Retinal pigment epithelial cell (primary cell): ENCODE measurements at regions not wholly inside any gene's neighbourhood (a gene's known extent, or its start where the extent isn't known, plus 50 kb on each side); places are given as distances from the start of the nearest gene placed in this dataset.
A peak's percentile ranks its signal among the peaks of the same experiment; 100 is the strongest.
"Not testable (repeated sequence)": the region's sequence is repeated elsewhere in the genome, so short reads cannot be mapped to it uniquely, and the experiment has no call there.

Experiments used
- DNase-seq: peaks from one replicate; pipeline ENCODE4 v3.0.0-alpha.2; 2010; ENCODE audit warnings: low read depth
- H3K4me3 ChIP-seq: 2 replicates; pipeline ENCODE4 v1.5.1; 2011; ENCODE audit warnings: mild to moderate bottlenecking, low read length, control low read depth, moderate library complexity
- CTCF ChIP-seq: conservative IDR thresholded peaks from 2 replicates; pipeline ENCODE4 v1.5.1; 2011; ENCODE audit warnings: low read depth, low read length, control low read depth, inconsistent platforms

DNA sequence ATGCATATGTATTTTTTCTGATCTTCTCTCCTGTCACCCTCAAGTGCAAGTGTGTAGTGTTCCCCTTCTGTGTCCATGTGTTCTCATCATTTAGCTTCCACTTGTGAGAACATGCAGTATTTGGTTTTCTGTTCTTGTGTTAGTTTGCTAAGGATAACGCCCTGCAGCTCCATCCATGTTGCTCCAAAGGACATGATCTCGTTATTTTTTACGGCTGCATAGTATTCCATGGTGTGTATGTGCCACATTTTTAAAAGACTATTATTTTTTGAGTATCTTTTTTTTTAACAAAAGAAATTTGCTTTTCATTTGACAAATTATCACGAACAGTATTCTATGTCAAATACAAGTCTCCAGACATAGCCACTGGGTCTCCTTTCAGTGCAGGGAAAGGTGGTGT is 110.1 kb upstream of the ZNF746 start:
- no peak for TF ChIP-seq CTCF
- H3K4me3 ChIP-seq, result no peak overlapping the region
- DNase-seq, result no peak

- TF ChIP-seq CTCF, result no peak
- DNase-seq, result no peak
- H3K4me3 ChIP-seq, result no peak overlapping the region
Observed at GRCh38 chr7:149606826-149607225, 109.2 kb upstream of the ZNF746 start.

- no peak for TF ChIP-seq CTCF
- H3K4me3 ChIP-seq, result no peak overlapping the region
- DNase-seq, result no peak
Observed at GRCh38 chr7:149605696-149606095, 108.1 kb upstream of the ZNF746 start.

GRCh38 chr7:149604521-149604920 is 106.9 kb upstream of the ZNF746 start:
- DNase-seq, result no peak
- no peak overlapping the region for H3K4me3 ChIP-seq
- no peak for TF ChIP-seq CTCF

DNA sequence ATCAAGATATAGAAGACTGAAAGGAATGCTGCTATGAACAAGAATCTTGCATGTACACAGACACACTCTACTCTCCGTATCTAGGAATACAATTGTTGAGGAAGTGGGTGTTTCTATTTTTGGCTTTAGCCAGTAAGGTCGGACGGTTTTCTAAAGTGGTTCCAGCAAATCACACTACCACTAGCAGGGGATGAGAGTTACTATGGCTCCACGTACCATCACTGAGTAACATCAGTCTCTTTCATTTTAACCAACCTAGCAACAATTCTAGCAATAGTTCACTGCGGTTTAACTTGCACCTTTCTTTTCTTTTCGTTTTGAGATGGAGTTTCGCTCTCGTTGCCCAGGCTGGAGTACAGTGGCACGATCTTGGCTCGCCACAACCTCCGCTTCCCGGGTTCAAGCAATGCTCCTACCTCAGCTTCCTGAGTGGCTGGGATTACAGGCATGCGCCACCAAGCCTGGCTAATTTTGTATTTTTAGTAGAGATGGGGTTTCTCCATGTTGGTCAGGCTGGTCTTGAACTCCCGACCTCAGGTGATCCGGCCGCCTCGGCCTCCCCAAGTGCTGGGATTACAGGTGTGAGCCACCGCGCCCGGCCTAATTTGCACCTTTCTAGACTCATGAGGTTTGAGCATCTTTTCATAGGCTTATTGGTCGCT is 103.2 kb upstream of the ZNF746 start:
- DNase-seq, H3K4me3 ChIP-seq: not testable (repeated sequence)

GRCh38 chr7:149599636-149600206 is 102.1 kb upstream of the ZNF746 start:
- H3K4me3 ChIP-seq, result no peak overlapping the region
- DNase-seq, result no peak
- no peak for TF ChIP-seq CTCF

GRCh38 chr7:149598721-149599308 is 101.2 kb upstream of the ZNF746 start:
- TF ChIP-seq CTCF, result peak; percentile 63
- no peak overlapping the region for H3K4me3 ChIP-seq
- DNase-seq, result no peak

GRCh38 chr7:149597789-149598188 is 100.2 kb upstream of the ZNF746 start:
- not testable (repeated sequence) for DNase-seq, H3K4me3 ChIP-seq
